Suprapubic skin (tissue), 4 donors: ENCODE measurements at regions not wholly inside any gene's neighbourhood (a gene's known extent, or its start where the extent isn't known, plus 50 kb on each side); places are given as distances from the start of the nearest gene placed in this dataset.

Experiments used
- DNase-seq, 2 donors: peaks; one replicate each; pipeline ENCODE4 v3.0.0-alpha.2; 2019; ENCODE audit warnings: low spot score in 2 of 2
- H3K27ac ChIP-seq: fragments of 200-600 bp; sonication (generic); one replicate; pipeline ENCODE4 v1.5.1; 2019
- H3K27me3 ChIP-seq: fragments of 200-600 bp; sonication (generic); one replicate; pipeline ENCODE4 v1.5.1; 2019
- H3K36me3 ChIP-seq: fragments of 200-600 bp; sonication (generic); one replicate; pipeline ENCODE4 v1.5.1; 2019
- H3K4me1 ChIP-seq: fragments of 200-600 bp; sonication (generic); one replicate; pipeline ENCODE4 v1.5.1; 2019
- H3K4me3 ChIP-seq: fragments of 200-600 bp; sonication (generic); one replicate; pipeline ENCODE4 v1.5.1; 2019; ENCODE audit warnings: mild to moderate bottlenecking
- H3K9me3 ChIP-seq: fragments of 200-600 bp; sonication (generic); one replicate; pipeline ENCODE4 v1.5.1; 2019
- EP300 ChIP-seq: sonication (generic); formaldehyde crosslinking; IDR thresholded peaks from one replicate; pipeline ENCODE4 v1.6.1; 2017; ENCODE audit warnings: antibody characterized with exemption
- POLR2A ChIP-seq, 2 donors: fragments of 450-650 bp; IDR thresholded peaks; one replicate each; pipeline ENCODE4 v1.6.1; 2017; ENCODE audit warnings: antibody characterized with exemption in 2 of 2, mild to moderate bottlenecking in 2 of 2, moderate library complexity in 2 of 2
- POLR2AphosphoS5 ChIP-seq, 3 donors: sonication (generic); formaldehyde crosslinking; IDR thresholded peaks; one replicate each; pipeline ENCODE4 v1.6.1; 2017; ENCODE audit warnings: antibody characterized with exemption in 3 of 3
- WGBS: methylation state at CpG from one replicate; pipeline ENCODE4 v1.1.5; 2018; 5-methylcytosine and 5-hydroxymethylcytosine counted together
- TF ChIP-seq, protein P1 (sequence below), 2 donors: fragments of 200-600 bp in 1 of 2; fragments of 450-650 bp in 1 of 2; sonication (generic) in 1 of 2; IDR thresholded peaks; one replicate each; pipeline ENCODE4 v1.5.1; 2016 to 2019; ENCODE audit warnings: antibody characterized with exemption in 2 of 2, mild to moderate bottlenecking in 1 of 2, moderate library complexity in 1 of 2

DNA sequence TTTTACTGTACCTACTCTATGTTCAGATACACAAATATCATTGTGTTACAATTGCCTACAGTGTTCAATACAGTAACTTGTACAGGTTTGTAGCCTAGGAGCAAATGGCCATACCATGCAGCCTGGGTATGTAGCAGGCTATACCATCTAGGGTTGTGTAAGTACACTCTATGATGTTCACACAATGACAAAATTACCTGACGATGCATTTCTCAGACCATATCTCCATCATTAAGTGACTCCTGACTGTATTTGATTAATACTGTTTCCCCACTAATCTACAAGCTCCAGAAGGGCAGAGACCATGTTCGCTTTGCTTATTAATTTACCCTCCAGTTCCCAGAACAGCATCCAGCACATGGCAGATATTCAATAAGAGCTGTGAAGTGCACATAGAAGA, 372.2 kb downstream of the METTL4 start:
- no peaks in the 10 kb centered on the region for H3K9me3 ChIP-seq
- H3K27ac ChIP-seq, result no peak overlapping the region
- 89% methylated on average over 2 of the region's 2 CpGs for WGBS
- no peaks in the 10 kb centered on the region for H3K27me3 ChIP-seq
- no peak for DNase-seq
- no peaks in the 10 kb centered on the region for H3K4me1 ChIP-seq
- TF ChIP-seq EP300, result no peak
- TF ChIP-seq POLR2A (IDR thresholded peaks at IDR 0.05), result no peak
- no peak for TF ChIP-seq POLR2AphosphoS5 (IDR thresholded peaks at IDR 0.05)
- TF ChIP-seq, protein P1, sequence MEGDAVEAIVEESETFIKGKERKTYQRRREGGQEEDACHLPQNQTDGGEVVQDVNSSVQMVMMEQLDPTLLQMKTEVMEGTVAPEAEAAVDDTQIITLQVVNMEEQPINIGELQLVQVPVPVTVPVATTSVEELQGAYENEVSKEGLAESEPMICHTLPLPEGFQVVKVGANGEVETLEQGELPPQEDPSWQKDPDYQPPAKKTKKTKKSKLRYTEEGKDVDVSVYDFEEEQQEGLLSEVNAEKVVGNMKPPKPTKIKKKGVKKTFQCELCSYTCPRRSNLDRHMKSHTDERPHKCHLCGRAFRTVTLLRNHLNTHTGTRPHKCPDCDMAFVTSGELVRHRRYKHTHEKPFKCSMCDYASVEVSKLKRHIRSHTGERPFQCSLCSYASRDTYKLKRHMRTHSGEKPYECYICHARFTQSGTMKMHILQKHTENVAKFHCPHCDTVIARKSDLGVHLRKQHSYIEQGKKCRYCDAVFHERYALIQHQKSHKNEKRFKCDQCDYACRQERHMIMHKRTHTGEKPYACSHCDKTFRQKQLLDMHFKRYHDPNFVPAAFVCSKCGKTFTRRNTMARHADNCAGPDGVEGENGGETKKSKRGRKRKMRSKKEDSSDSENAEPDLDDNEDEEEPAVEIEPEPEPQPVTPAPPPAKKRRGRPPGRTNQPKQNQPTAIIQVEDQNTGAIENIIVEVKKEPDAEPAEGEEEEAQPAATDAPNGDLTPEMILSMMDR (IDR thresholded peaks at IDR 0.05), result no peak
- H3K4me3 ChIP-seq, result no peak overlapping the region
- H3K36me3 ChIP-seq, result no peaks in the 10 kb centered on the region

DNA sequence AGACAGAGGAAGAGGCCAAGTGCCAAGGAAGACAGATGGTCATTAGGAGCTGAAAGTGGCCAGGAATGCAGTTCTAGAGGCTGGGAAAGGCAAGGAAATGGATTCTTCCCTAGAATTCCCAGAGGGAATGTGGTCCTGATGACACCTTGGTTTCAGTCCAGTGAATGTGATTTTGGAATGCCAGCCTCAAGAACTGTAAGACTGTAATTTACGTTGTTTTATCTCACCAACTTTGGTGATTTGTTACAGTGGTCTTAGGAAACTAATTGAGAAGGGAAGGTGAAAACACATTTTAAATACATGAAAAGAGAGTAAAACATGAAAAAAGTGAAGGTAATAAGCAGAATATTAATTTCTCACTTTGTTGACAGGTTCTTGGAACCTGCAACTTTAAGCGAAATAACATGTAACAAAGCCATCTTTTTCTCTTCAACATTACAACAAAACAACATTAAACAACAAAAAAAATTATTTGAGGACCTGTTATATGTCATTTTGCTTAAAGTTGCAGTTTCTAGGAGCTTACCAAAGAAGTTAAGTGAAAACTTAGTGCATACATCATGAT, 370.2 kb downstream of the METTL4 start:
- H3K36me3 ChIP-seq, result no peaks in the 10 kb centered on the region
- H3K4me3 ChIP-seq, result no peak overlapping the region
- 81% methylated on average over 2 of the region's 2 CpGs for WGBS
- no peak for DNase-seq
- H3K4me1 ChIP-seq, result no peaks in the 10 kb centered on the region
- H3K27me3 ChIP-seq, result no peaks in the 10 kb centered on the region
- TF ChIP-seq EP300, result no peak
- TF ChIP-seq POLR2A (IDR thresholded peaks at IDR 0.05), result no peak
- TF ChIP-seq, protein P1 (IDR thresholded peaks at IDR 0.05), result no peak
- no peak for TF ChIP-seq POLR2AphosphoS5 (IDR thresholded peaks at IDR 0.05)
- no peaks in the 10 kb centered on the region for H3K9me3 ChIP-seq
- H3K27ac ChIP-seq, result no peak overlapping the region

DNA sequence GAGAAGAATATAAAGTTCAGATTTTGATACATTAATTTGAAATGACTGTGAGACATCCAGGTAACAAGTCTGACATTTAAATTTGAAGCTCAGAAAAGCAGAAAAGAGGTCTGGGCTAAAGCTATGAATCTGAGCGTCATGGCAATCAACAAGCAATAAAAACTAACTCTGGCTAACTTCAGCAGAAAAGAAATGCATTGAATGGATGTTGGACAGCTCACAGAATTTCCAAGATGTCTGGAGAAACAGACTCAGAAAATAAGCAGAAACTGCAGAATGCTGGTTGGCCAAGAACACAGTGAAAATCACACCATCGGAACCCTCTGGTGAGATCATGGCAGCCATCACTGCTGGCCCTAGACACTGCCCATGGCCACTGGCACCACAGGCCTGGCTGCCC, 366.6 kb downstream of the METTL4 start:
- DNase-seq, result no peak
- TF ChIP-seq POLR2A (IDR thresholded peaks at IDR 0.05) (no peak), POLR2AphosphoS5 (IDR thresholded peaks at IDR 0.05) (no peak), EP300 (no peak)
- Histone ChIP-seq H3K9me3 (no peaks in the 10 kb centered on the region), H3K36me3 (no peaks in the 10 kb centered on the region), H3K27ac (no peak overlapping the region), H3K4me1 (no peaks in the 10 kb centered on the region), H3K4me3 (no peak overlapping the region), H3K27me3 (no peaks in the 10 kb centered on the region)
- 58% methylated on average over 2 of the region's 2 CpGs for WGBS

DNA sequence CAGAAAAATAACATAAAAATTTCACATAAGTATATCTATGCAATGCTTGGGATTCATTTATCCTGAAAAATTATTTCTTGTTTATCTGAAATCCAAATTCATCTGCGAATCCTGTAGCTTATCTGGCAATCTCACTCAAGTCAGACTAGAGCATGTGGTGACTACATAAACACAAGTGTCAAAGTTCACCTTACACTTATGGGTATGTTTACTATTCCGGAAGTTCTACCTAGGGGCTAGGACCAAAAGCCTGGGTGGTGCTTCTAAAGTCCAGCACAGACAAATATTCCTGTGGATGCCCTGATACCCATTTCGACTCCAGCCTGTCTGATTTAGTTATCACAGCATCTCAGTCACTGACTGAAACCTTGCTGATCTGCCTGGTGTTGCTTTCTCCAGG, 364.0 kb downstream of the METTL4 start:
- TF ChIP-seq POLR2A (IDR thresholded peaks at IDR 0.05) (no peak), EP300 (no peak)
- H3K27ac ChIP-seq, result no peak overlapping the region
- H3K4me1 ChIP-seq, result no peaks in the 10 kb centered on the region
- no peak for DNase-seq
- H3K36me3 ChIP-seq, result no peaks in the 10 kb centered on the region
- 91% methylated on average over 3 of the region's 3 CpGs for WGBS
- no peak overlapping the region for H3K4me3 ChIP-seq
- H3K27me3 ChIP-seq, result no peaks in the 10 kb centered on the region
- no peaks in the 10 kb centered on the region for H3K9me3 ChIP-seq

DNA sequence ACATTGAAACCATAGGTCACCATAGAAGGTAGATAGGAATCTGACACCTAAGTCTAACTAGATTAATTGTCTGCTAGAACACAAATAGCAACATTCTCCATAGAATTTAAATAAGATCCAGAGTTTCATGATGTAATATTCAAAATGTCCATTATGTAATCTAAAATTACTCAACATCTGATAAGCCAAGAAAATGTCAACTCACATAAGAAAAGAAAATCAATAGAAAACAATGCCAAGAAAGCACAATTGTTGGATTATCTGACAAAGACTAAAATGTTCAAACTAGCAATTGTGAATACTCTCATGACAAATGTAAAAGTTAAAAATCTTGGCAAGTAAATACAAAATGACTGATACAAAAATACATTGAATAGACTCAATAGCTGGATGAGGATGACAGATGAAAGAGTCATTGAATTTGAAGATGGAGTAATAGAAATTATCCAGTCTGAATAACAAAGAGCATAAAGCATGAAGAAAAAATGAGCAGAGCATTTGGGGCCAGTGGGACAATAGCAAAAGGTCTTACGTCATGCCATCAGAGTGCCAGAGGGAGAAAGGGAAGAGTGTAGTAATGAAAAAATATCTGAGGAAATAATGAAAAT, 358.6 kb downstream of the METTL4 start:
- Histone ChIP-seq H3K36me3 (no peaks in the 10 kb centered on the region), H3K27ac (no peak overlapping the region), H3K4me1 (no peaks in the 10 kb centered on the region), H3K27me3 (no peaks in the 10 kb centered on the region), H3K4me3 (no peak overlapping the region), H3K9me3 (no peaks in the 10 kb centered on the region)
- WGBS, result 79% methylated on average over 1 of the region's 1 CpG
- no peak for DNase-seq
- TF ChIP-seq POLR2AphosphoS5 (IDR thresholded peaks at IDR 0.05) (no peak), POLR2A (IDR thresholded peaks at IDR 0.05) (no peak), EP300 (no peak)
- TF ChIP-seq, protein P1 (IDR thresholded peaks at IDR 0.05), result no peak

DNA sequence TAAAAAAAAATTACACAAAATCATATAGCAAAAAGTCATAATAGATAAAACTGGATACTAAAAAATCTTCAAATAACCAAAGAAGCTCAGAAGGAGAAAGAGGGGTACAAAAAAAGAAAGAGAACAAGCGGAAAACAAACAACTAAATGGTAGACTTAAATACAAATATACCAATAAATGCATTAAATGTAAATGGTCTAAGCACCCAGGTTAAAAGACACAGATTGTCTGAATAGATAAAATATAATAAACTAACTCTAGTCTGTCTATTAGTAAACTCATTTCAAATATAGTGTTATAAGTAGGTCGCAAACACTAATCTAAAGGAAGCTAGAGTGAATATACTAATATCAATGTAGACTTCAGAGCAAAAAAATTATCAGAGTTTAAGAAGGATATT, 357.4 kb downstream of the METTL4 start:
- Histone ChIP-seq H3K9me3 (no peaks in the 10 kb centered on the region), H3K27ac (no peak overlapping the region), H3K36me3 (no peaks in the 10 kb centered on the region), H3K27me3 (no peaks in the 10 kb centered on the region), H3K4me1 (no peaks in the 10 kb centered on the region), H3K4me3 (no peak overlapping the region)
- 98% methylated on average over 2 of the region's 2 CpGs for WGBS
- TF ChIP-seq POLR2AphosphoS5 (IDR thresholded peaks at IDR 0.05) (no peak), EP300 (no peak), POLR2A (IDR thresholded peaks at IDR 0.05) (no peak)
- TF ChIP-seq, protein P1 (IDR thresholded peaks at IDR 0.05), result no peak
- no peak for DNase-seq
